ENCODE measurements at regions not wholly inside any gene's neighbourhood (a gene's known extent, or its start where the extent isn't known, plus 50 kb on each side); places are given as distances from the start of the nearest gene placed in this dataset.

DNA sequence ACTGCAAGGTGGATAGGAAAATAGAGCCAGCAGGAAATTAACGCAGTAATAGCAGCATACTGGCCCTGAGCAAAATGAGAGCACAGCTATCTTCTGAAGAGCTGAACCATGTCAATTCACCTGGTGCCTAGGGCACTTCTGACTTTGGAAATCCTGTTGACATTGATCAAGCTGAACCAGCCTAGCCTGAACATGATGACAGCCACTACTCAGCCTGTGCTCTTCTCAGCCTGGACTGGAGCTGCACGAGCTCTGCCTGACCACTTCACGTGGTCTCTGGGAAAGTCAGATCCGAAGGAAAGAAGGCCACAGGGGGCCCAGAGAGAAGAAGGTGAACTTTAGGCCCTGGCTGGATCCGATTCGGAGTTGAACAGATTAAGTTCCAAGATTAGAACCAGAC is 421.9 kb downstream of the LPIN1 start:
- ChIA-PET RAD21 (ENCODE audit: low non-redundant PET in 1 of 2, low total read pairs in 2 of 2, uncharacterized antibody in 2 of 2, unreplicated experiment in 2 of 2) (interaction anchor here in 1 of 2 experiments (0.7 kb wide), 1 partner anchor 131 kb away, joined by 3 read pairs; no protein-coding TSS in a partner anchor), POLR2A (no interaction called here), CTCF (no interaction called here)
- Histone ChIP-seq H3K27ac (ENCODE audit: low read depth, low read length) (no peak overlapping the region), H2AFZ (ENCODE audit: low read depth, low read length, poor library complexity, severe bottlenecking) (no peak overlapping the region), H3K9me3 (ENCODE audit: control insufficient read depth in 1 of 2, insufficient read depth in 1 of 2, low read depth in 1 of 2, low read length in 2 of 2) (no peaks in the 10 kb centered on the region), H3K4me2 (ENCODE audit: low read length) (no peak overlapping the region), H3K4me1 (ENCODE audit: control insufficient read depth in 1 of 2, insufficient read depth in 2 of 2, low read length in 2 of 2) (peaks cover 0 to 6% of the 10 kb centered on the region in 2 experiments; a peak in 1 of 4 replicates), H3K79me2 (ENCODE audit: insufficient read depth, low read length) (no peaks in the 10 kb centered on the region), H3K9me2 (ENCODE audit: insufficient read depth) (no peaks in the 10 kb centered on the region), H3K36me3 (ENCODE audit: control insufficient read depth in 1 of 2, insufficient read depth in 2 of 2, low read length in 2 of 2) (no peaks in the 10 kb centered on the region), H3K27me3 (ENCODE audit: insufficient read depth, low read length) (no peaks in the 10 kb centered on the region), H4K20me1 (ENCODE audit: insufficient read depth) (no peaks in the 10 kb centered on the region), H3K9ac (ENCODE audit: low read length) (no peak overlapping the region), H3K4me3 (replicated peaks in 1 of 2; ENCODE audit: low read depth in 1 of 2, low read length in 2 of 2) (no peak overlapping the region)
- no peak for TF ChIP-seq EZH2 (IDR thresholded peaks at IDR 0.05)
- TF ChIP-seq, protein P1, sequence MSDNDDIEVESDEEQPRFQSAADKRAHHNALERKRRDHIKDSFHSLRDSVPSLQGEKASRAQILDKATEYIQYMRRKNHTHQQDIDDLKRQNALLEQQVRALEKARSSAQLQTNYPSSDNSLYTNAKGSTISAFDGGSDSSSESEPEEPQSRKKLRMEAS (IDR thresholded peaks at IDR 0.05): no peak
- TF ChIP-seq YY1 (IDR thresholded peaks at IDR 0.05; ENCODE audit: extremely low read depth, insufficient replicate concordance, low read depth, low read length): no peak
- TF ChIP-seq POLR2AphosphoS5 (IDR thresholded peaks at IDR 0.05; ENCODE audit: low read depth, low read length): no peak
- no peak for TF ChIP-seq ZFX (IDR thresholded peaks at IDR 0.05)
- TF ChIP-seq, protein P2, sequence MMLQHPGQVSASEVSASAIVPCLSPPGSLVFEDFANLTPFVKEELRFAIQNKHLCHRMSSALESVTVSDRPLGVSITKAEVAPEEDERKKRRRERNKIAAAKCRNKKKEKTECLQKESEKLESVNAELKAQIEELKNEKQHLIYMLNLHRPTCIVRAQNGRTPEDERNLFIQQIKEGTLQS (IDR thresholded peaks at IDR 0.05): no peak
- TF ChIP-seq RAD21 (IDR thresholded peaks at IDR 0.05; ENCODE audit: low read depth): no peak
- no peak for TF ChIP-seq EGR1 (IDR thresholded peaks at IDR 0.05; ENCODE audit: low read depth)
- TF ChIP-seq FOSL1 (IDR thresholded peaks at IDR 0.05; ENCODE audit: low read depth): no peak
- TF ChIP-seq CBX3 (IDR thresholded peaks at IDR 0.05; ENCODE audit: low read depth): no peak
- TF ChIP-seq, protein P3, sequence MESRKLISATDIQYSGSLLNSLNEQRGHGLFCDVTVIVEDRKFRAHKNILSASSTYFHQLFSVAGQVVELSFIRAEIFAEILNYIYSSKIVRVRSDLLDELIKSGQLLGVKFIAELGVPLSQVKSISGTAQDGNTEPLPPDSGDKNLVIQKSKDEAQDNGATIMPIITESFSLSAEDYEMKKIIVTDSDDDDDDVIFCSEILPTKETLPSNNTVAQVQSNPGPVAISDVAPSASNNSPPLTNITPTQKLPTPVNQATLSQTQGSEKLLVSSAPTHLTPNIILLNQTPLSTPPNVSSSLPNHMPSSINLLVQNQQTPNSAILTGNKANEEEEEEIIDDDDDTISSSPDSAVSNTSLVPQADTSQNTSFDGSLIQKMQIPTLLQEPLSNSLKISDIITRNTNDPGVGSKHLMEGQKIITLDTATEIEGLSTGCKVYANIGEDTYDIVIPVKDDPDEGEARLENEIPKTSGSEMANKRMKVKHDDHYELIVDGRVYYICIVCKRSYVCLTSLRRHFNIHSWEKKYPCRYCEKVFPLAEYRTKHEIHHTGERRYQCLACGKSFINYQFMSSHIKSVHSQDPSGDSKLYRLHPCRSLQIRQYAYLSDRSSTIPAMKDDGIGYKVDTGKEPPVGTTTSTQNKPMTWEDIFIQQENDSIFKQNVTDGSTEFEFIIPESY (IDR thresholded peaks at IDR 0.05; ENCODE audit: extremely low read depth, insufficient replicate concordance, low read length): no peak
- TF ChIP-seq TCF7L2 (IDR thresholded peaks at IDR 0.05; ENCODE audit: borderline replicate concordance, extremely low read depth, insufficient read depth, insufficient read length): no peak
- TF ChIP-seq SIN3A (IDR thresholded peaks at IDR 0.05; ENCODE audit: low read depth): no peak
- TF ChIP-seq EZH2phosphoT487 (IDR thresholded peaks at IDR 0.05; ENCODE audit: borderline replicate concordance): no peak
- no peak for TF ChIP-seq SP1 (IDR thresholded peaks at IDR 0.05; ENCODE audit: low read depth)
- TF ChIP-seq ZNF274 (IDR thresholded peaks at IDR 0.05; ENCODE audit: low read depth, low read length): no peak
- no peak for TF ChIP-seq POLR2A (IDR thresholded peaks at IDR 0.05; ENCODE audit: borderline replicate concordance, extremely low read depth, insufficient read depth, insufficient read length)
- TF ChIP-seq ELF1 (IDR thresholded peaks at IDR 0.05; ENCODE audit: borderline replicate concordance, low read depth): no peak
- TF ChIP-seq JUND (IDR thresholded peaks at IDR 0.05): no peak
- ATAC-seq (no peak), DNase-seq (ENCODE audit: low read depth, low spot score) (no peak)
- intact Hi-C loops (cut with micrococcal nuclease): no loop called here
- BruUV-seq (replicated peaks): no TSS peak
